Neural cell (in vitro differentiated cells): ENCODE measurements at regions not wholly inside any gene's neighbourhood (a gene's known extent, or its start where the extent isn't known, plus 50 kb on each side); places are given as distances from the start of the nearest gene placed in this dataset.

Experiments used
- H2AFZ ChIP-seq: fragments of 200-600, 300-800 bp; sonication (generic), shearing (Covaris generic); 2 replicates; pipeline ENCODE4 v1.6.0; 2014; ENCODE audit warnings: low read depth, mild to moderate bottlenecking, antibody characterized with exemption, low read length, moderate library complexity
- H3F3A ChIP-seq: fragments of 200-600 bp; shearing (Covaris generic); 2 replicates; pipeline ENCODE4 v1.6.1; 2016; ENCODE audit warnings: mild to moderate bottlenecking, moderate library complexity, mixed read lengths, antibody characterized with exemption, low read length; ENCODE audit not compliant: insufficient read depth, poor library complexity, severe bottlenecking
- H3K27ac ChIP-seq: fragments of 200-600, 300-800 bp; sonication (generic), shearing (Covaris generic); 2 replicates; pipeline ENCODE4 v1.5.1; 2014; ENCODE audit warnings: mild to moderate bottlenecking, low read length, moderate library complexity
- H3K27me3 ChIP-seq: fragments of 300-800, 200-600 bp; sonication (generic), shearing (Covaris generic); 2 replicates; pipeline ENCODE4 v1.6.0; 2014; ENCODE audit warnings: mild to moderate bottlenecking, low read depth, low read length, moderate library complexity; ENCODE audit not compliant: insufficient read depth
- H3K36me3 ChIP-seq: fragments of 300-800, 200-600 bp; sonication (generic), shearing (Covaris generic); 2 replicates; pipeline ENCODE4 v1.5.1; 2014; ENCODE audit warnings: mild to moderate bottlenecking, antibody characterized with exemption, low read length, moderate library complexity; ENCODE audit not compliant: insufficient read depth
- H3K4me2 ChIP-seq: fragments of 300-800, 200-600 bp; sonication (generic), shearing (Covaris generic); 2 replicates; pipeline ENCODE4 v1.6.0; 2014; ENCODE audit warnings: mild to moderate bottlenecking, low read length
- H3K4me3 ChIP-seq: fragments of 300-800, 200-600 bp; sonication (generic), shearing (Covaris generic); 2 replicates; pipeline ENCODE4 v1.5.1; 2014; ENCODE audit warnings: mild to moderate bottlenecking, low read length, moderate library complexity
- H3K79me2 ChIP-seq: fragments of 200-600 bp; shearing (Covaris generic); replicated peaks from 2 replicates; pipeline ENCODE4 v1.6.0; 2014; ENCODE audit warnings: mild to moderate bottlenecking, low read length, moderate library complexity; ENCODE audit not compliant: insufficient read depth
- H3K9ac ChIP-seq: fragments of 300-800, 200-600 bp; sonication (generic), shearing (Covaris generic); 2 replicates; pipeline ENCODE4 v1.6.1; 2016; ENCODE audit warnings: mild to moderate bottlenecking, low read length, mixed read lengths
- H3K9me2 ChIP-seq: fragments of 200-600 bp; shearing (Covaris generic); 2 replicates; pipeline ENCODE4 v1.6.1; 2016; ENCODE audit warnings: mild to moderate bottlenecking, low read length, mixed read lengths; ENCODE audit not compliant: insufficient read depth
- H3K9me3 ChIP-seq: fragments of 200-600, 300-800 bp; sonication (generic), shearing (Covaris generic); 2 replicates; pipeline ENCODE4 v1.6.1; 2016; ENCODE audit warnings: mild to moderate bottlenecking, mixed run types, low read length, moderate library complexity, mixed read lengths
- H4K20me1 ChIP-seq: fragments of 200-600 bp; shearing (Covaris generic); 2 replicates; pipeline ENCODE4 v1.6.1; 2016; ENCODE audit warnings: mild to moderate bottlenecking, mixed run types; ENCODE audit not compliant: insufficient read depth
- CTCF ChIP-seq: fragments of 450-650 bp; IDR thresholded peaks from 2 replicates; pipeline ENCODE4 v1.5.1; 2014; ENCODE audit warnings: antibody characterized with exemption, mild to moderate bottlenecking, moderate library complexity; ENCODE audit not compliant: poor library complexity, severe bottlenecking
- EP300 ChIP-seq: fragments of 450-650 bp; conservative IDR thresholded peaks from 2 replicates; pipeline ENCODE4 v1.6.1; 2014; ENCODE audit warnings: antibody characterized with exemption, mild to moderate bottlenecking, moderate library complexity; ENCODE audit not compliant: poor library complexity, severe bottlenecking
- MXI1 ChIP-seq: fragments of 450-650 bp; conservative IDR thresholded peaks from 2 replicates; pipeline ENCODE4 v1.6.1; 2014; ENCODE audit warnings: antibody characterized with exemption, mild to moderate bottlenecking; ENCODE audit not compliant: poor library complexity, severe bottlenecking
- POLR2AphosphoS5 ChIP-seq: IDR thresholded peaks from 2 replicates; pipeline ENCODE4 v1.6.1; 2012
- RAD21 ChIP-seq: fragments of 450-650 bp; conservative IDR thresholded peaks from 2 replicates; pipeline ENCODE4 v1.6.1; 2014; ENCODE audit warnings: antibody characterized with exemption, mild to moderate bottlenecking, moderate library complexity
- REST ChIP-seq: IDR thresholded peaks from 2 replicates; pipeline ENCODE4 v1.6.1; 2012; ENCODE audit warnings: borderline replicate concordance
- SMC3 ChIP-seq: fragments of 450-650 bp; conservative IDR thresholded peaks from 2 replicates; pipeline ENCODE4 v1.6.1; 2014; ENCODE audit warnings: antibody characterized with exemption, mild to moderate bottlenecking, moderate library complexity; ENCODE audit not compliant: poor library complexity
- TAF1 ChIP-seq: IDR thresholded peaks from 2 replicates; pipeline ENCODE4 v1.6.1; 2012; ENCODE audit warnings: low read depth

GRCh38 chr10:3977761-3978160 lies 192.8 kb upstream of the KLF6 start:
- no peak overlapping the region for H3K4me2 ChIP-seq

GRCh38 chr10:3976718-3977117 lies 191.7 kb upstream of the KLF6 start:
- no peak overlapping the region for H3K4me3 ChIP-seq
- H3K27me3 ChIP-seq, result no peaks in the 10 kb centered on the region
- no peaks in the 10 kb centered on the region for H3K79me2 ChIP-seq
- H2AFZ ChIP-seq, result no peak overlapping the region
- no peak overlapping the region for H3K9ac ChIP-seq
- no peak overlapping the region for H3K27ac ChIP-seq
- no peaks in the 10 kb centered on the region for H3K9me2 ChIP-seq
- no peaks in the 10 kb centered on the region for H3K36me3 ChIP-seq
- H3F3A ChIP-seq, result no peaks in the 10 kb centered on the region
- no peak overlapping the region for H3K4me2 ChIP-seq
- no peaks in the 10 kb centered on the region for H4K20me1 ChIP-seq
- H3K9me3 ChIP-seq, result no peaks in the 10 kb centered on the region
- no peak for TF ChIP-seq RAD21
- no peak for TF ChIP-seq REST
- TF ChIP-seq SMC3, result no peak
- no peak for TF ChIP-seq MXI1
- TF ChIP-seq EP300, result no peak
- no peak for TF ChIP-seq POLR2AphosphoS5
- TF ChIP-seq TAF1, result no peak
- no peak for TF ChIP-seq CTCF

More at GRCh38 chr10:3977761-3978160, 192.8 kb upstream of the KLF6 start:
- H3K27me3 ChIP-seq, result no peaks in the 10 kb centered on the region
- H3F3A ChIP-seq, result no peaks in the 10 kb centered on the region
- no peak overlapping the region for H3K4me3 ChIP-seq
- no peaks in the 10 kb centered on the region for H3K9me2 ChIP-seq
- no peaks in the 10 kb centered on the region for H3K79me2 ChIP-seq
- no peaks in the 10 kb centered on the region for H3K36me3 ChIP-seq
- no peak overlapping the region for H2AFZ ChIP-seq
- no peak overlapping the region for H3K9ac ChIP-seq
- H3K27ac ChIP-seq, result no peak overlapping the region
- TF ChIP-seq REST, result no peak
- no peak for TF ChIP-seq RAD21
- TF ChIP-seq CTCF, result no peak
- TF ChIP-seq TAF1, result no peak
- TF ChIP-seq MXI1, result no peak
- H4K20me1 ChIP-seq, result no peaks in the 10 kb centered on the region
- no peaks in the 10 kb centered on the region for H3K9me3 ChIP-seq
